Glutamatergic neuron (in vitro differentiated cells): ENCODE measurements at regions not wholly inside any gene's neighbourhood (a gene's known extent, or its start where the extent isn't known, plus 50 kb on each side); places are given as distances from the start of the nearest gene placed in this dataset.

Source experiments
- DNase-seq: peaks from one replicate; pipeline ENCODE4 v3.0.0; 2022
- H3K27ac Mint-ChIP-seq: one replicate; pipeline ENCODE4 v1.8.0; 2020; ENCODE audit warnings: mild to moderate bottlenecking, mixed read lengths, inconsistent platforms; ENCODE audit not compliant: unreplicated experiment
- H3K27me3 Mint-ChIP-seq: one replicate; pipeline ENCODE4 v1.8.0; 2020; ENCODE audit warnings: mild to moderate bottlenecking, moderate library complexity, mixed read lengths, inconsistent platforms; ENCODE audit not compliant: unreplicated experiment
- H3K36me3 Mint-ChIP-seq: one replicate; pipeline ENCODE4 v1.8.0; 2020; ENCODE audit warnings: mild to moderate bottlenecking, mixed read lengths, inconsistent platforms; ENCODE audit not compliant: unreplicated experiment
- H3K4me1 Mint-ChIP-seq: one replicate; pipeline ENCODE4 v1.8.0; 2020; ENCODE audit warnings: mild to moderate bottlenecking, low read depth, mixed read lengths, inconsistent platforms; ENCODE audit not compliant: unreplicated experiment
- H3K4me3 Mint-ChIP-seq: one replicate; pipeline ENCODE4 v1.8.0; 2020; ENCODE audit warnings: mild to moderate bottlenecking, mixed read lengths, inconsistent platforms; ENCODE audit not compliant: unreplicated experiment
- H3K9me3 Mint-ChIP-seq: one replicate; pipeline ENCODE4 v1.8.0; 2020; ENCODE audit warnings: mild to moderate bottlenecking, moderate library complexity, mixed read lengths, inconsistent platforms; ENCODE audit not compliant: unreplicated experiment
- TF ChIP-seq, protein P1 (sequence below): fragments of 200-600 bp; sonication (generic); IDR thresholded peaks from one replicate; pipeline ENCODE4 v1.5.0; 2021; ENCODE audit not compliant: partially characterized antibody, unreplicated experiment

DNA sequence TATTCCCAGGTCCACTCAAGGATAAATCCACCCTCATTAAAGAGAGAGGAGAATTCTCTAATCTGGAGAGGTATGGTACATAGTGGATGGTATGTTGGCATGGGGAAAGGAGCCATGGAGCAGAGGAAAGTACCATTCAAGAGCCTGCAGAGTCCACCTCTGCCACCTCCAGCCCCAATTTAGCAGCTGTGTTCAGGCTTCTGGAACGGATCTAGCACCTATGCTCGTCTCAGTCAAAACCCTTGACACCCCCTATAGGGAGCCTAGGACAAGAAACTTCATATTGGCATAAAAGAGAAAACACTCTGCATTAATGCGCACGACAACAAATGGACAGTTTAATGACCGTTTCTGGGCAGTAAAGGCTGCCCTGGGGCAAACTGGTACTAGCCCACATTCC is 161.1 kb upstream of the FAM78B start:
- Mint-ChIP-seq H3K4me3 (no peak overlapping the region), H3K9me3 (peaks cover 4% of the 10 kb centered on the region), H3K27me3 (peaks cover 1% of the 10 kb centered on the region), H3K36me3 (no peaks in the 10 kb centered on the region), H3K27ac (no peak overlapping the region), H3K4me1 (peaks cover 16% of the 10 kb centered on the region)
- DNase-seq, result no peak
- TF ChIP-seq, protein P1, sequence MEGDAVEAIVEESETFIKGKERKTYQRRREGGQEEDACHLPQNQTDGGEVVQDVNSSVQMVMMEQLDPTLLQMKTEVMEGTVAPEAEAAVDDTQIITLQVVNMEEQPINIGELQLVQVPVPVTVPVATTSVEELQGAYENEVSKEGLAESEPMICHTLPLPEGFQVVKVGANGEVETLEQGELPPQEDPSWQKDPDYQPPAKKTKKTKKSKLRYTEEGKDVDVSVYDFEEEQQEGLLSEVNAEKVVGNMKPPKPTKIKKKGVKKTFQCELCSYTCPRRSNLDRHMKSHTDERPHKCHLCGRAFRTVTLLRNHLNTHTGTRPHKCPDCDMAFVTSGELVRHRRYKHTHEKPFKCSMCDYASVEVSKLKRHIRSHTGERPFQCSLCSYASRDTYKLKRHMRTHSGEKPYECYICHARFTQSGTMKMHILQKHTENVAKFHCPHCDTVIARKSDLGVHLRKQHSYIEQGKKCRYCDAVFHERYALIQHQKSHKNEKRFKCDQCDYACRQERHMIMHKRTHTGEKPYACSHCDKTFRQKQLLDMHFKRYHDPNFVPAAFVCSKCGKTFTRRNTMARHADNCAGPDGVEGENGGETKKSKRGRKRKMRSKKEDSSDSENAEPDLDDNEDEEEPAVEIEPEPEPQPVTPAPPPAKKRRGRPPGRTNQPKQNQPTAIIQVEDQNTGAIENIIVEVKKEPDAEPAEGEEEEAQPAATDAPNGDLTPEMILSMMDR, result no peak

DNA sequence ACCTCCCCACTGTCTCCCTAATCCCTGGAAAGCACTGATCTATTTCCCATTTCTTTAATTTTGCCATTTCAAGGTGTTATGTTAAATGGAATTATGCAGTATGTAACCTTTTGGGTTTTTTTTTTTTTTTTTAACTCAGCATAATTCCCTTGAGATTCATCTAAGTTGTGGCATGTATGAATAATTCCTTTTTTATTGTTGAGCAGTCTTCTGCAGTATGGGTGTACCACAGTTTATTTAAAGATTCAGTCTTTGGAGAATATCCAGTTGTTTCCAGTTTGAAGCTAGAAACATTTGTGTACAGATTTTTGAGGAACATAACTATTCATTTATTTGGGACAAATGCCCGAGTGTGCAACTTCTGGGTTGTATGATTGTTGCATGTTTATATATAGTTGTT is 162.2 kb upstream of the FAM78B start:
- peaks cover 4% of the 10 kb centered on the region for H3K9me3 Mint-ChIP-seq
- TF ChIP-seq, protein P1, result no peak
- no peak overlapping the region for H3K27ac Mint-ChIP-seq
- peaks cover 1% of the 10 kb centered on the region for H3K27me3 Mint-ChIP-seq
- DNase-seq, result no peak
- no peak overlapping the region for H3K4me3 Mint-ChIP-seq
- no peaks in the 10 kb centered on the region for H3K36me3 Mint-ChIP-seq
- peaks cover 13% of the 10 kb centered on the region for H3K4me1 Mint-ChIP-seq

DNA sequence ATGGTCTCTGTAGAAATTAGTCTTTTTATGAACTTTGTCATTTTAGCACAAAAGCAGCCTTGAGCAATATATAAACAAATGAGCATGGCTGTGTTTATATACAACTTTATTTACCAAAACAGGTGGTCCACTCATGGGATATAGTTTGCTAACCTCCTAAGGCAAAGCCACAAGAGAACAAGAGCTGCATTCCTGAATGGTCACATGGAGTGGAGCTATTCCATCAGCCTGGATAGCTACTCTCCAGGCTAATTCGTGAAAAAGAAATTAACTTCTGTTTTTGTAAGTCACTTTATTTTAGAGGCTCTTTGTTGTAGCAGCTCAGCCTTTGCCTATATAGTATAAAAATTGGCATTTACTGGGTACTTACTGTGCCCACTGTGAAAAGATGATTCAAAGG is 163.3 kb upstream of the FAM78B start:
- TF ChIP-seq, protein P1, result no peak
- peaks cover 5% of the 10 kb centered on the region for H3K9me3 Mint-ChIP-seq
- no peak overlapping the region for H3K4me3 Mint-ChIP-seq
- no peak for DNase-seq
- peaks cover 11% of the 10 kb centered on the region for H3K4me1 Mint-ChIP-seq
- no peaks in the 10 kb centered on the region for H3K36me3 Mint-ChIP-seq
- H3K27ac Mint-ChIP-seq, result no peak overlapping the region
- H3K27me3 Mint-ChIP-seq, result peaks cover 1% of the 10 kb centered on the region

DNA sequence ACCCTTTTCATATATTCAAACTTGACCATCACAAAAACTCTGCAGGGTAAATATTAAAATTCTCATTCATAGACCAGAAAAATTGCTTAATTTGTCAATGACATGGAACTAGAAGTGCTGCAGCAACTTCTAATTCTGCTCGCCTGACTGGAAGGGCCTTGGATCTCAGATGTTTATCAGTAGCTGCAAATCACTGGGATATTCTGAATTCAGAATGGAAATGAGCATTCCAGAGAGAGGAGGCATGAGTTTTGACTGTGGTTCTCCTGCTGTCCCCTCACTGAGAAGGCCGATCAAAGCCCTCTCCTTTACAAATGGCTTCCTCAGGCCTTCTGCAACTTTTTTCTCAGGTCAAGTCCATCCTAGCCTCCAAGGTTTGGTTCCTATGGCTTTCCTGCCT is 171.3 kb upstream of the FAM78B start:
- DNase-seq, result no peak
- Mint-ChIP-seq H3K4me3 (no peak overlapping the region), H3K4me1 (no peaks in the 10 kb centered on the region), H3K27ac (no peak overlapping the region), H3K9me3 (peaks cover 4% of the 10 kb centered on the region), H3K27me3 (peaks cover 2% of the 10 kb centered on the region), H3K36me3 (peaks cover 8% of the 10 kb centered on the region)
- TF ChIP-seq, protein P1, result no peak

DNA sequence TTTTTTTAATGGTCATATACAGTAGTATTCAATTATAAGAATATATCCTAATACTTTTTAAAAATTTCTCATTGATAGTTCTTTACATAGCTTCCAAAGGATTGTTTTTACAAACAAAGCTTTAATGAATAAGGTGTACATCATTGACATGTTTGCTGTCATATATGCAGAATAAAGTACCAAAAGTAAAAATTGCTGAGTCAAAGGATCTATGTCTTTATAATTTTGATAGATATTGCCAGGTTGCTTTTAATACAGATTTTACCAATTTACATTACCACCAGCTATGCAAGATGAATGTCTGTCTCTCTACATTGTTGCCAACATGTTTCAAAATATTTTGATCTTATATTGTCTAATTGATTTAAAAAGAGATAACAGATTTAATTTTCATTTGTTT is 173.9 kb upstream of the FAM78B start:
- Mint-ChIP-seq H3K9me3 (peaks cover 5% of the 10 kb centered on the region), H3K27ac (no peak overlapping the region), H3K4me3 (no peak overlapping the region), H3K27me3 (peaks cover 2% of the 10 kb centered on the region), H3K36me3 (peaks cover 8% of the 10 kb centered on the region), H3K4me1 (no peaks in the 10 kb centered on the region)
- DNase-seq, result no peak
- TF ChIP-seq, protein P1, result no peak
